Esophagus squamous epithelium (tissue), 5 donors: ENCODE measurements at regions not wholly inside any gene's neighbourhood (a gene's known extent, or its start where the extent isn't known, plus 50 kb on each side); places are given as distances from the start of the nearest gene placed in this dataset.

Experiments
- DNase-seq: peaks from one replicate; lab custom pipeline; 2025; lab: John Stamatoyannopoulos, UW
- H3K27ac ChIP-seq, 4 donors: fragments of 200-600 bp; sonication (generic); one replicate each; pipeline ENCODE4 v1.5.1; 2016 to 2019; ENCODE audit warnings: mild to moderate bottlenecking in 1 of 4
- H3K27me3 ChIP-seq, 4 donors: fragments of 200-600 bp; sonication (generic); 1 replicate in 3 of 4; 2 replicates in 1 of 4; pipeline versions ENCODE4 v1.5.1 to v1.6.0; 2017 to 2021; ENCODE audit warnings: antibody characterized with exemption in 1 of 4
- H3K36me3 ChIP-seq, 3 donors: fragments of 200-600 bp; sonication (generic); one replicate each; pipeline ENCODE4 v1.5.1; 2016 to 2019
- H3K4me1 ChIP-seq, 3 donors: fragments of 200-600 bp; sonication (generic); one replicate each; pipeline ENCODE4 v1.5.1; 2017 to 2019
- H3K4me3 ChIP-seq, 4 donors: fragments of 200-600 bp; sonication (generic); 1 replicate in 3 of 4; 2 replicates in 1 of 4; pipeline ENCODE4 v1.5.1; 2016 to 2019; ENCODE audit warnings: mild to moderate bottlenecking in 2 of 4, moderate library complexity in 1 of 4
- H3K9me3 ChIP-seq, 3 donors: fragments of 200-600 bp; sonication (generic); one replicate each; pipeline ENCODE4 v1.5.1; 2016 to 2019
- POLR2A ChIP-seq, 4 donors: fragments of 450-650 bp; IDR thresholded peaks; one replicate each; pipeline ENCODE4 v1.6.1; 2017; ENCODE audit warnings: antibody characterized with exemption in 4 of 4, mild to moderate bottlenecking in 4 of 4, moderate library complexity in 3 of 4
- WGBS, 2 donors: methylation state at CpG; one replicate each; pipeline ENCODE4 v1.1.5; 2018; 5-methylcytosine and 5-hydroxymethylcytosine counted together
- intact Hi-C: fragments of 100-400 bp; cut with DNase I; formaldehyde crosslinking; loops from one replicate; pipeline ENCODE4 v1.15.0; 2022
- TF ChIP-seq, protein P1 (sequence below), 6 experiments: fragments of 450-650 bp in 4 of 6; fragments of 200-600 bp in 2 of 6; sonication (generic) in 2 of 6; IDR thresholded peaks; one replicate each; pipeline ENCODE4 v1.5.1; 2016 to 2019; ENCODE audit warnings: antibody characterized with exemption in 6 of 6, mild to moderate bottlenecking in 4 of 6, moderate library complexity in 4 of 6
- donor health status: DM: yes; HTN: yes; CAD: no.

DNA sequence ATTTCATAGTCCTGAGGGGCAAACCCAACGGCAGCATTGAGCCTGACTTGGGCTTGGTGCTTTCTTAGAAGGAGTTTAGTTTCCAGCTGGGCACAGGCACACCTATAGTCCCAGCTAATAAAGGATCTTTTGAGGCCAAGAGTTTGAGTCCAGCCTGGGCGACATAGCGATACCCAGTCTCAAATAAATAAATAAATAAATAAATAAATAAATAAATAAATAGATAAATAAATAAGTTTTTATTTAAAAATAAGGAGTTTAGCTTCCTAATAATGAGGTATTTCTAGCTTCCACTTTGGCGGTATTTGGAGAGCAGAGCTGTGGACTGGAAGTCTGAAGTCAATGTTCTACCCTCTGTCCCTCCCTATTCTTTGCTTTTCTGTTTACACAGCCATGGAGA is 186.6 kb downstream of the URB2 start:
- WGBS, 2 donors: 87 to 95% methylated on average over 4 of the region's 4 CpGs
- TF ChIP-seq POLR2A (IDR thresholded peaks at IDR 0.05): no peak
- TF ChIP-seq, protein P1, sequence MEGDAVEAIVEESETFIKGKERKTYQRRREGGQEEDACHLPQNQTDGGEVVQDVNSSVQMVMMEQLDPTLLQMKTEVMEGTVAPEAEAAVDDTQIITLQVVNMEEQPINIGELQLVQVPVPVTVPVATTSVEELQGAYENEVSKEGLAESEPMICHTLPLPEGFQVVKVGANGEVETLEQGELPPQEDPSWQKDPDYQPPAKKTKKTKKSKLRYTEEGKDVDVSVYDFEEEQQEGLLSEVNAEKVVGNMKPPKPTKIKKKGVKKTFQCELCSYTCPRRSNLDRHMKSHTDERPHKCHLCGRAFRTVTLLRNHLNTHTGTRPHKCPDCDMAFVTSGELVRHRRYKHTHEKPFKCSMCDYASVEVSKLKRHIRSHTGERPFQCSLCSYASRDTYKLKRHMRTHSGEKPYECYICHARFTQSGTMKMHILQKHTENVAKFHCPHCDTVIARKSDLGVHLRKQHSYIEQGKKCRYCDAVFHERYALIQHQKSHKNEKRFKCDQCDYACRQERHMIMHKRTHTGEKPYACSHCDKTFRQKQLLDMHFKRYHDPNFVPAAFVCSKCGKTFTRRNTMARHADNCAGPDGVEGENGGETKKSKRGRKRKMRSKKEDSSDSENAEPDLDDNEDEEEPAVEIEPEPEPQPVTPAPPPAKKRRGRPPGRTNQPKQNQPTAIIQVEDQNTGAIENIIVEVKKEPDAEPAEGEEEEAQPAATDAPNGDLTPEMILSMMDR (IDR thresholded peaks at IDR 0.05): no peak
- no peaks in the 10 kb centered on the region for H3K36me3 ChIP-seq
- intact Hi-C loops: no loop called here
- DNase-seq: no peak
- H3K27me3 ChIP-seq: no peaks in the 10 kb centered on the region
- peaks cover 0 to 27% (median 6%) of the 10 kb centered on the region in 3 donors for H3K9me3 ChIP-seq
- no peak overlapping the region for H3K27ac ChIP-seq
- H3K4me1 ChIP-seq: no peaks in the 10 kb centered on the region
- no peak overlapping the region for H3K4me3 ChIP-seq

DNA sequence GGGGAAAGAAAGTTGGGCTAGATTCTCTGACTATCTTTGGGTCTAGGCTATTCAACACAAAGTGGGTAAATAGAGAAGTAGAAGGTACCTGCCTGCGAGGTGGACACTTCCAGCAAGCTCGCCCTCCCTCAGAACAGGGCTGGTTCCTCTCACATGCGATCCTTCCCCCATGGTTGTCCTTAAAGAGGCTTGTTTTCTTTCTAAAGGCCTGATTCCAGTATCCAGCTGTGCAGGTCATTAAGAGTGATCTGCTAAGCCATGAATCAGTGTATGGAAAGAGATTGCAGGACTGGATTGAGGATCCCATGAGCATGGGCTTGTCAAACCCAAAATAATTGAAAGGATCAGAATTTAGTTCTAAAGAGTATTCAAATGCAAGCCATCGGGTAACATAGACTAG is 189.0 kb downstream of the URB2 start:
- H3K4me3 ChIP-seq: no peak overlapping the region
- 83 to 92% methylated on average over 4 of the region's 4 CpGs for WGBS, 2 donors
- no peaks in the 10 kb centered on the region for H3K36me3 ChIP-seq
- H3K4me1 ChIP-seq: no peaks in the 10 kb centered on the region
- H3K27ac ChIP-seq: no peak overlapping the region
- H3K9me3 ChIP-seq: peaks cover 0 to 11% (median 6%) of the 10 kb centered on the region in 3 donors
- DNase-seq: no peak
- intact Hi-C loops: no loop called here
- no peaks in the 10 kb centered on the region for H3K27me3 ChIP-seq
- TF ChIP-seq, protein P1 (IDR thresholded peaks at IDR 0.05): no peak
- no peak for TF ChIP-seq POLR2A (IDR thresholded peaks at IDR 0.05)

DNA sequence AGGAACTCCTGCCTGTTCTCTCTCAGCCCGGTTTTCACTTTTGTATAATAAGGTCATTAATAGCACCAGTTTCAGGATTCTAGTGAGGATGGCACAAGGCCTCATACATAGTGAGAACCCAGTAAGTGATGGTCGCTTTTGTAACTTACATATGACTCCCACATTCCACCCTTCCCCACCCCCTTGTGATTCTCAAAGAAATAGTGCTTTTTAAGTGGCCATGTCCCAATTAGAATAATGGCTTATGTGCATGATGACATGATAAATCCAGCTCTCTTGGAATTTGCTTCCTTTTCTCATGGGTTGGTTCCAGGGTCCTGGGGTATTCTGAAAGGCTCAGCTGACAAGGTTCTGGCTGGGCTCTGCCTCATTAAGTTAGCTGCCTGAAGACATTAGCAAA is 189.9 kb downstream of the URB2 start:
- DNase-seq: no peak
- 70 to 81% methylated on average over 2 of the region's 2 CpGs for WGBS, 2 donors
- H3K4me3 ChIP-seq: no peak overlapping the region
- no peaks in the 10 kb centered on the region for H3K36me3 ChIP-seq
- intact Hi-C loops: no loop called here
- no peak overlapping the region for H3K27ac ChIP-seq
- TF ChIP-seq POLR2A (IDR thresholded peaks at IDR 0.05): no peak
- TF ChIP-seq, protein P1 (IDR thresholded peaks at IDR 0.05): no peak
- peaks cover 0 to 3% (median 0%) of the 10 kb centered on the region in 3 donors for H3K9me3 ChIP-seq
- H3K27me3 ChIP-seq: no peaks in the 10 kb centered on the region
- H3K4me1 ChIP-seq: no peaks in the 10 kb centered on the region

DNA sequence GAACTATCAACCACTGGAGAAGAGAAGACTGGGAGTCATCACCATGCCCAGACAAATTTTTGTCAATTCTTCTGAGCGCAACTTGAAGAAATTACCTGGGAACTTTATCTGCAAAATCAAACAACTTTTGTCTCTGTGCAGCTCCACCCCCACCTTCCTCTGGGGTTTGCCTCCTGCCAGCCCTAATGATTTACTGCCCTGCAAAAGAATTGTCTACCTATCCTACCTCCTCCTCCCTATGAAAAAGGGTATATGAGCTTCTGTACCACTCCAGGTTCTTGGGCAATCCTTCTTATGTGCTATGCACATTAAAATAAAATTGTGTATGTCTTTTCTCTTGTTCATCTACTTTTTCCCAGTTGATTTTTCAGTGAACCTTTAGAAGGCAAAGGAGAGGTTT is 191.9 kb downstream of the URB2 start:
- H3K9me3 ChIP-seq: no peaks in the 10 kb centered on the region
- H3K36me3 ChIP-seq: no peaks in the 10 kb centered on the region
- H3K4me1 ChIP-seq: no peaks in the 10 kb centered on the region
- WGBS, 2 donors: 86 to 88% methylated on average over 1 of the region's 1 CpG
- H3K27ac ChIP-seq: no peak overlapping the region
- no peaks in the 10 kb centered on the region for H3K27me3 ChIP-seq
- no peak overlapping the region for H3K4me3 ChIP-seq
- TF ChIP-seq, protein P1 (IDR thresholded peaks at IDR 0.05): no peak
- TF ChIP-seq POLR2A (IDR thresholded peaks at IDR 0.05): no peak
- no peak for DNase-seq
- intact Hi-C loops: no loop called here

DNA sequence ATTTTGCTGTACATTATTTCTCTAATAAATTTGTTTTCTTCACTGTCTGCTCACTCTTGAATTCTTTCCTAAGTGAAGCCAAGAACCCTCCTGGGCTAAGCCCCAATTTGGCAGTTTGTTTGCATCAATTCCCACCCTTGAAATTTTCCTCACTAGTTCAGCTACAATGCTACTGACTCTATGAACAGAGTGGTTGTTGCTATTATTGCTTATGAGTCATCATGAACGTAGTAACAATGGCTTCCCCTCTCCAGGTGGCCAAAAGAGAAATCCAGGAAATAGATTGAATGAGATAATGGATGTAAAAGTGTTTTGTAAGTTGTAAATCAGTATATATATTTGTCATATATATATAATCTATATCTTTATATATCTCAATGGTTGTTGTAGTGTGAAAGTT is 193.0 kb downstream of the URB2 start:
- no peaks in the 10 kb centered on the region for H3K27me3 ChIP-seq
- TF ChIP-seq POLR2A (IDR thresholded peaks at IDR 0.05): no peak
- TF ChIP-seq, protein P1 (IDR thresholded peaks at IDR 0.05): no peak
- 15 to 20% methylated on average over 1 of the region's 1 CpG for WGBS, 2 donors

More for the DNA sequence above, 193.0 kb downstream of the URB2 start:
- H3K9me3 ChIP-seq: no peaks in the 10 kb centered on the region
- no peak overlapping the region for H3K27ac ChIP-seq
- H3K4me1 ChIP-seq: no peaks in the 10 kb centered on the region
- intact Hi-C loops: no loop called here
- H3K4me3 ChIP-seq: no peak overlapping the region
- H3K36me3 ChIP-seq: no peaks in the 10 kb centered on the region
- DNase-seq: no peak
